IMR-90 (cell line): ENCODE measurements at regions not wholly inside any gene's neighbourhood (a gene's known extent, or its start where the extent isn't known, plus 50 kb on each side); places are given as distances from the start of the nearest gene placed in this dataset.

ENCODE experiments used
- ATAC-seq: fragments of 200-7000 bp; cut with Tn5 transposase; 2 replicates; pipeline ENCODE4 v1.9.1; 2020; ENCODE audit warnings: low read depth, mild to moderate bottlenecking, moderate library complexity
- BruUV-seq: library from RNA; stranded (reverse); fragments of 400-500 nt; replicated peaks from 2 replicates; lab custom pipeline; 2021; lab: Mats Ljungman, UMichigan
- CTCF ChIA-PET: fragments of 300-600 bp; formaldehyde crosslinking; extraction: SDS; loops from one replicate; lab custom pipeline; 2021; ENCODE audit warnings: antibody characterized with exemption; lab: Yijun Ruan, JAX
- POLR2A ChIA-PET: fragments of 300-600 bp; sonication (Branson Sonifier 250); formaldehyde crosslinking; loops from one replicate; lab custom pipeline; 2022; ENCODE audit warnings: antibody characterized with exemption; ENCODE audit not compliant: unreplicated experiment; lab: Charles Lee
- DNase-seq: peaks from one replicate; pipeline ENCODE4 v3.0.0; 2013
- H2AFZ ChIP-seq: replicated peaks from 2 replicates; pipeline ENCODE3; 2013; ENCODE audit warnings: low read length, mild to moderate bottlenecking; ENCODE audit not compliant: poor library complexity
- H2AK5ac ChIP-seq: 2 replicates; pipeline ENCODE4 v1.6.1; 2013; ENCODE audit warnings: low read depth, low read length, inconsistent platforms
- H2AK9ac ChIP-seq: replicated peaks from 2 replicates; pipeline ENCODE3; 2013; ENCODE audit warnings: mild to moderate bottlenecking, low read depth, low read length, moderate library complexity; ENCODE audit not compliant: poor library complexity
- H2BK120ac ChIP-seq: 2 replicates; pipeline ENCODE4 v1.6.1; 2013; ENCODE audit warnings: low read depth, low read length, inconsistent platforms
- H2BK15ac ChIP-seq: 3 replicates; pipeline ENCODE4 v1.6.1; 2013; ENCODE audit warnings: low read depth, low read length, inconsistent platforms
- H2BK20ac ChIP-seq: 2 replicates; pipeline ENCODE4 v1.6.1; 2013; ENCODE audit warnings: low read depth, mild to moderate bottlenecking, inconsistent platforms, low read length, moderate library complexity
- H2BK5ac ChIP-seq: 2 replicates; pipeline ENCODE4 v1.6.1; 2013; ENCODE audit warnings: mild to moderate bottlenecking, low read depth, low read length, inconsistent platforms; ENCODE audit not compliant: poor library complexity, severe bottlenecking
- H3K14ac ChIP-seq: replicated peaks from 2 replicates; pipeline ENCODE4 v1.6.1; 2013; ENCODE audit warnings: low read depth, low read length, inconsistent platforms
- H3K18ac ChIP-seq: 2 replicates; pipeline ENCODE4 v1.6.1; 2013; ENCODE audit warnings: low read depth, low read length, control low read depth
- H3K23ac ChIP-seq: 2 replicates; pipeline ENCODE4 v1.6.1; 2013; ENCODE audit warnings: low read depth, low read length, inconsistent platforms
- H3K27ac ChIP-seq: 2 replicates; pipeline ENCODE4 v1.5.1; 2013; ENCODE audit warnings: mild to moderate bottlenecking, control low read depth, low read length; ENCODE audit not compliant: insufficient read depth
- H3K27me3 ChIP-seq: 2 replicates; pipeline ENCODE4 v1.6.1; 2013; ENCODE audit warnings: low read length; ENCODE audit not compliant: control insufficient read depth, insufficient read depth
- H3K36me3 ChIP-seq: 2 replicates; pipeline ENCODE4 v1.6.1; 2013; ENCODE audit warnings: low read length, mixed read lengths; ENCODE audit not compliant: control insufficient read depth, insufficient read depth
- H3K4ac ChIP-seq: 2 replicates; pipeline ENCODE4 v1.6.1; 2013; ENCODE audit warnings: low read depth, low read length, inconsistent platforms
- H3K4me1 ChIP-seq: 2 replicates; pipeline ENCODE4 v1.6.1; 2013; ENCODE audit warnings: low read length, mixed read lengths; ENCODE audit not compliant: control insufficient read depth, insufficient read depth
- H3K4me2 ChIP-seq: 2 replicates; pipeline ENCODE4 v1.6.1; 2013; ENCODE audit warnings: low read depth, mild to moderate bottlenecking, control low read depth, low read length, moderate library complexity
- H3K4me3 ChIP-seq: 2 replicates; pipeline ENCODE4 v1.5.1; 2013; ENCODE audit warnings: low read depth, mild to moderate bottlenecking, control low read depth, low read length, moderate library complexity; ENCODE audit not compliant: insufficient read depth
- H3K56ac ChIP-seq: 2 replicates; pipeline ENCODE4 v1.6.1; 2013; ENCODE audit warnings: low read length, inconsistent platforms; ENCODE audit not compliant: insufficient read depth; ENCODE audit errors: extremely low read depth
- H3K79me1 ChIP-seq, 2 experiments: 2 replicates each; pipeline ENCODE4 v1.6.1; 2013; ENCODE audit warnings: low read length in 2 of 2, inconsistent platforms in 1 of 2, low read depth in 1 of 2
- H3K9ac ChIP-seq: 2 replicates; pipeline ENCODE4 v1.6.1; 2013; ENCODE audit warnings: low read depth, low read length, control low read depth
- H3K9me1 ChIP-seq: 2 replicates; pipeline ENCODE4 v1.6.1; 2013; ENCODE audit warnings: low read length, inconsistent platforms; ENCODE audit not compliant: insufficient read depth
- H3K9me3 ChIP-seq: 2 replicates; pipeline ENCODE4 v1.6.1; 2013; ENCODE audit warnings: low read length; ENCODE audit not compliant: control insufficient read depth, insufficient read depth
- H4K20me1 ChIP-seq: 2 replicates; pipeline ENCODE4 v1.6.1; 2013; ENCODE audit warnings: low read length, inconsistent platforms; ENCODE audit not compliant: insufficient read depth
- H4K5ac ChIP-seq: 2 replicates; pipeline ENCODE4 v1.6.1; 2013; ENCODE audit warnings: mild to moderate bottlenecking, low read depth, low read length, control low read depth
- H4K8ac ChIP-seq, 2 experiments: 2 replicates each; pipeline ENCODE4 v1.6.1; 2013; ENCODE audit warnings: low read depth in 2 of 2, low read length in 2 of 2, control low read depth in 1 of 2, inconsistent platforms in 1 of 2
- H4K91ac ChIP-seq: 2 replicates; pipeline ENCODE4 v1.6.1; 2013; ENCODE audit warnings: low read depth, low read length, inconsistent platforms; ENCODE audit not compliant: insufficient read depth
- BHLHE40 ChIP-seq: fragments of 150-350 bp; IDR thresholded peaks from 2 replicates; pipeline ENCODE4 v1.6.1; 2016; ENCODE audit warnings: mild to moderate bottlenecking, low read depth, low read length
- CEBPB ChIP-seq: IDR thresholded peaks from 2 replicates; pipeline ENCODE4 v1.6.1; 2012; ENCODE audit warnings: low read depth, low read length, improper control_type of control experiment
- CHD1 ChIP-seq: IDR thresholded peaks from 2 replicates; pipeline ENCODE4 v1.6.1; 2012; ENCODE audit warnings: low read depth, low read length, improper control_type of control experiment
- FOS ChIP-seq: fragments of 150-350 bp; IDR thresholded peaks from 2 replicates; pipeline ENCODE4 v1.6.1; 2016; ENCODE audit warnings: low read depth, low read length
- MAFK ChIP-seq: IDR thresholded peaks from 2 replicates; pipeline ENCODE4 v1.6.1; 2012; ENCODE audit warnings: low read depth, low read length, improper control_type of control experiment
- MAZ ChIP-seq: IDR thresholded peaks from 2 replicates; pipeline ENCODE4 v1.6.1; 2012; ENCODE audit warnings: low read depth, mild to moderate bottlenecking, low read length, improper control_type of control experiment, moderate library complexity, borderline replicate concordance
- MXI1 ChIP-seq: IDR thresholded peaks from 2 replicates; pipeline ENCODE4 v1.6.1; 2012; ENCODE audit warnings: low read depth, mild to moderate bottlenecking, low read length, moderate library complexity, borderline replicate concordance
- NFE2L2 ChIP-seq: fragments of 150-350 bp; IDR thresholded peaks from 2 replicates; pipeline ENCODE4 v1.6.1; 2016; ENCODE audit warnings: low read depth, mild to moderate bottlenecking, low read length
- POLR2A ChIP-seq: IDR thresholded peaks from 2 replicates; pipeline ENCODE4 v1.6.1; 2012; ENCODE audit warnings: mild to moderate bottlenecking, low read depth, low read length
- RAD21 ChIP-seq: IDR thresholded peaks from 2 replicates; pipeline ENCODE4 v1.6.1; 2012; ENCODE audit warnings: low read length, improper control_type of control experiment
- RCOR1 ChIP-seq: IDR thresholded peaks from 2 replicates; pipeline ENCODE4 v1.6.1; 2012; ENCODE audit warnings: mild to moderate bottlenecking, low read length, improper control_type of control experiment; ENCODE audit not compliant: insufficient replicate concordance
- RFX5 ChIP-seq: IDR thresholded peaks from 2 replicates; pipeline ENCODE4 v1.8.0; 2012; ENCODE audit warnings: low read depth, mild to moderate bottlenecking, low read length, moderate library complexity
- SMC3 ChIP-seq: fragments of 150-350 bp; IDR thresholded peaks from 2 replicates; pipeline ENCODE4 v1.6.1; 2016; ENCODE audit warnings: low read depth, mild to moderate bottlenecking, antibody characterized with exemption, low read length, moderate library complexity
- WGBS, 2 experiments: methylation state at CpG; one replicate each; pipeline versions ENCODE4 v1.1.5 to v1.1.7; 2013; ENCODE audit warnings: missing lambda C conversion rate in 2 of 2; ENCODE audit not compliant: insufficient read length in 1 of 2; ENCODE audit errors: extremely low coverage in 2 of 2; 5-methylcytosine and 5-hydroxymethylcytosine counted together
- dilution Hi-C: fragments of 300-500 bp; cut with HindIII; formaldehyde crosslinking; loops from one replicate; pipeline ENCODE4 v1.14.3; 2018; ENCODE audit warnings: low sequenced_read_pairs; ENCODE audit not compliant: unreplicated experiment
- in situ Hi-C: fragments of 300-500 bp; cut with MboI; formaldehyde crosslinking; loops from 3 replicates; pipeline ENCODE4 v1.14.3; 2019; ENCODE audit warnings: low sequenced_read_pairs, inconsistent platforms, mixed read lengths
- intact Hi-C: fragments of 100-400 bp; cut with micrococcal nuclease; formaldehyde crosslinking; loops from 2 replicates; pipeline ENCODE4 v1.10.0; 2022
- TF ChIP-seq, protein P1 (sequence below): fragments of 150-350 bp; IDR thresholded peaks from 2 replicates; pipeline ENCODE4 v1.6.1; 2016; ENCODE audit warnings: low read depth, mild to moderate bottlenecking, low read length, moderate library complexity, borderline replicate concordance
- TF ChIP-seq, protein P2 (sequence below): conservative IDR thresholded peaks from 2 replicates; pipeline ENCODE4 v1.5.1; 2012; ENCODE audit warnings: mild to moderate bottlenecking, low read depth, low read length, improper control_type of control experiment
- TF ChIP-seq, protein P3 (sequence below): fragments of 150-350 bp; IDR thresholded peaks from 2 replicates; pipeline ENCODE4 v1.6.1; 2017; ENCODE audit warnings: mild to moderate bottlenecking, antibody characterized with exemption, low read length, low read depth

DNA sequence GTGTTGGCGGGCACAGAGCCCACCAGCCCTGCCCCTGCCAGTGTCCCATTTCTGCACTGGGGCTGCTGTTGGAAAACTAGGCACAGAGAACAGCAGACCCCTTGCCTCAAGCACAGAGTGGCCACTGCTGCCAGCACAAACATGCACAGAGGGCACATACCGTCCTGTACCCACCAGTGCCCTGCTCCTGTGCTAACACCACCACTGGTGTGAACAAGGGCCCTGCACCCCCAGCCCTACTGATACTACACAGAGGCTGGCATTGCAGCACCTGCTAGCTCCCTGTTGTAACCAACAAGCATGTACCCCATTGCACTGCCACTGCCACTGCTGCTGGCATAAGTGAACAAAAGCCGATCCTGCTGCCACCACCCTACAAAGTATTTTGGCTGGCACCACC is 348.0 kb upstream of the MPDZ start:
- H4K5ac ChIP-seq: no peak overlapping the region
- no peaks in the 10 kb centered on the region for H4K20me1 ChIP-seq
- TF ChIP-seq CEBPB (no peak), MAFK (no peak), BHLHE40 (no peak), MAZ (no peak), RCOR1 (no peak), MXI1 (no peak), RFX5 (no peak), RAD21 (no peak), CHD1 (no peak), NFE2L2 (no peak), FOS (no peak), POLR2A (no peak), SMC3 (no peak)
- TF ChIP-seq, protein P1, sequence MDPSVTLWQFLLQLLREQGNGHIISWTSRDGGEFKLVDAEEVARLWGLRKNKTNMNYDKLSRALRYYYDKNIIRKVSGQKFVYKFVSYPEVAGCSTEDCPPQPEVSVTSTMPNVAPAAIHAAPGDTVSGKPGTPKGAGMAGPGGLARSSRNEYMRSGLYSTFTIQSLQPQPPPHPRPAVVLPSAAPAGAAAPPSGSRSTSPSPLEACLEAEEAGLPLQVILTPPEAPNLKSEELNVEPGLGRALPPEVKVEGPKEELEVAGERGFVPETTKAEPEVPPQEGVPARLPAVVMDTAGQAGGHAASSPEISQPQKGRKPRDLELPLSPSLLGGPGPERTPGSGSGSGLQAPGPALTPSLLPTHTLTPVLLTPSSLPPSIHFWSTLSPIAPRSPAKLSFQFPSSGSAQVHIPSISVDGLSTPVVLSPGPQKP: no peak
- TF ChIP-seq, protein P2, sequence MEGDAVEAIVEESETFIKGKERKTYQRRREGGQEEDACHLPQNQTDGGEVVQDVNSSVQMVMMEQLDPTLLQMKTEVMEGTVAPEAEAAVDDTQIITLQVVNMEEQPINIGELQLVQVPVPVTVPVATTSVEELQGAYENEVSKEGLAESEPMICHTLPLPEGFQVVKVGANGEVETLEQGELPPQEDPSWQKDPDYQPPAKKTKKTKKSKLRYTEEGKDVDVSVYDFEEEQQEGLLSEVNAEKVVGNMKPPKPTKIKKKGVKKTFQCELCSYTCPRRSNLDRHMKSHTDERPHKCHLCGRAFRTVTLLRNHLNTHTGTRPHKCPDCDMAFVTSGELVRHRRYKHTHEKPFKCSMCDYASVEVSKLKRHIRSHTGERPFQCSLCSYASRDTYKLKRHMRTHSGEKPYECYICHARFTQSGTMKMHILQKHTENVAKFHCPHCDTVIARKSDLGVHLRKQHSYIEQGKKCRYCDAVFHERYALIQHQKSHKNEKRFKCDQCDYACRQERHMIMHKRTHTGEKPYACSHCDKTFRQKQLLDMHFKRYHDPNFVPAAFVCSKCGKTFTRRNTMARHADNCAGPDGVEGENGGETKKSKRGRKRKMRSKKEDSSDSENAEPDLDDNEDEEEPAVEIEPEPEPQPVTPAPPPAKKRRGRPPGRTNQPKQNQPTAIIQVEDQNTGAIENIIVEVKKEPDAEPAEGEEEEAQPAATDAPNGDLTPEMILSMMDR: no peak
- TF ChIP-seq, protein P3, sequence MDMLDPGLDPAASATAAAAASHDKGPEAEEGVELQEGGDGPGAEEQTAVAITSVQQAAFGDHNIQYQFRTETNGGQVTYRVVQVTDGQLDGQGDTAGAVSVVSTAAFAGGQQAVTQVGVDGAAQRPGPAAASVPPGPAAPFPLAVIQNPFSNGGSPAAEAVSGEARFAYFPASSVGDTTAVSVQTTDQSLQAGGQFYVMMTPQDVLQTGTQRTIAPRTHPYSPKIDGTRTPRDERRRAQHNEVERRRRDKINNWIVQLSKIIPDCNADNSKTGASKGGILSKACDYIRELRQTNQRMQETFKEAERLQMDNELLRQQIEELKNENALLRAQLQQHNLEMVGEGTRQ: no peak
- in situ Hi-C loops (no loop called here), intact Hi-C loops (no loop called here), dilution Hi-C loops (no loop called here)
- H2BK15ac ChIP-seq: no peak overlapping the region
- H3K4me2 ChIP-seq: no peak overlapping the region
- H3K4me1 ChIP-seq: no peaks in the 10 kb centered on the region
- H3K9me1 ChIP-seq: no peaks in the 10 kb centered on the region
- H3K27me3 ChIP-seq: no peaks in the 10 kb centered on the region
- ATAC-seq (no peak), DNase-seq (no peak)
- no peak overlapping the region for H4K8ac ChIP-seq
- H3K18ac ChIP-seq: no peak overlapping the region
- H3K9me3 ChIP-seq: no peaks in the 10 kb centered on the region
- no peak overlapping the region for H3K56ac ChIP-seq
- no peak overlapping the region for H3K4ac ChIP-seq
- H2BK120ac ChIP-seq: no peak overlapping the region
- no peak overlapping the region for H2AFZ ChIP-seq
- no peak overlapping the region for H3K9ac ChIP-seq
- no peak overlapping the region for H2BK5ac ChIP-seq
- H3K23ac ChIP-seq: no peak overlapping the region
- no peak overlapping the region for H3K4me3 ChIP-seq
- no peak overlapping the region for H3K27ac ChIP-seq
- H3K79me1 ChIP-seq: no peaks in the 10 kb centered on the region
- H2BK20ac ChIP-seq: no peak overlapping the region
- no peak overlapping the region for H4K91ac ChIP-seq
- H2AK5ac ChIP-seq: no peak overlapping the region
- no peak overlapping the region for H2AK9ac ChIP-seq
- H3K36me3 ChIP-seq: no peaks in the 10 kb centered on the region
- H3K14ac ChIP-seq: no peak overlapping the region
- no TSS peak for BruUV-seq
- 100% methylated on average over 2 of the region's 3 CpGs; no CpG with 5 or more reads in 1 of the 2 experiments for WGBS, 2 experiments
- POLR2A ChIA-PET: no interaction called here
- CTCF ChIA-PET: no interaction called here
